Epithelial cell of esophagus (primary cell): ENCODE measurements at regions not wholly inside any gene's neighbourhood (a gene's known extent, or its start where the extent isn't known, plus 50 kb on each side); places are given as distances from the start of the nearest gene placed in this dataset.

Experiments used
- DNase-seq: peaks from one replicate; pipeline ENCODE4 v3.0.0; 2010; ENCODE audit warnings: low read depth
- H3K4me3 ChIP-seq: 2 replicates; pipeline ENCODE4 v1.5.1; 2011; ENCODE audit warnings: mild to moderate bottlenecking, low read length, control low read depth
- CTCF ChIP-seq: IDR thresholded peaks from 2 replicates; pipeline ENCODE4 v1.5.1; 2011; ENCODE audit warnings: low read depth, mild to moderate bottlenecking, low read length, control low read depth, inconsistent platforms; ENCODE audit not compliant: insufficient read depth; ENCODE audit errors: missing control alignments

DNA sequence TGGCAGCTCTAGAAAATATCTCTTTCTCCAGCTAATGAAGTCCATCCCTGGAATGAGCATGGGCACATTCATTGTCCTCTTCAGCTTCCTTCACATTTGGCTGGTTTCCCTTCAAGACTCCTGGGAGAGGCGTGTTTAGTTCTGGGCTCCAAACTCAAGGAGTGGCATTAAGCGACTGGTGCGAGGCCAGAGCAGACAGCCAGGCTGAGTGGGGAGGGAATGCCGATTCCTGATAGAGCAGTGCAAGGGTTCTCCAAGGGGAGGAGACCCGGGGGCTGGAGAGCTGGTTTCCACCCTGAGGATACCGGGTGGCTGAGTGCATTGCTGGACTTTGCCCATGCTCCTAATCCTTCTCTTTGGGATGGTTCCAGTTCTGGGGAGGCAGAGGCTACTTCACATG is 372.1 kb downstream of the RPS24 start:
- no peak overlapping the region for H3K4me3 ChIP-seq
- DNase-seq, result no peak
- TF ChIP-seq CTCF, result no peak

DNA sequence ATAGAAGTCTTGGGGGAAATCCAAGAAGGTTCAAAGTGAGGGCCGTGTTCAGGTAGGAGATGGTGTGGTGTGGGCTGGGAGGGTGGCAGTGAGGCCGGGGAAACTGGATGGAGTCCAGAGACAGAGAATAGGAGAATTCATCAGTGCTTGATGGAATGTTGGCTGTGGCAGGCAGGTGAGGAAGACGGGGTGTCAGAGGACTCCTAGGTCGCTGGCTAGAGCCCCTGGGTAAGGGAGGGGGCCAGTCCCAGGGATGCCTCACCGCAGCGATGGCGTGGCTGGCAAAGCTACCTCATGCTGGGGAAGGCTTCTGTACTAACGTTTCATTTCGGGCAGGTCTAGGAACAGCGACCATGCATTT is 373.0 kb downstream of the RPS24 start:
- no peak for DNase-seq

GRCh38 chr10:78407009-78407711 is 373.5 kb downstream of the RPS24 start:
- no peak overlapping the region for H3K4me3 ChIP-seq
- DNase-seq, result peak; percentile 92
- no peak for TF ChIP-seq CTCF

More for the DNA sequence above, 373.0 kb downstream of the RPS24 start:
- no peak for TF ChIP-seq CTCF
- no peak overlapping the region for H3K4me3 ChIP-seq

- TF ChIP-seq CTCF, result no peak
- no peak for DNase-seq
- H3K4me3 ChIP-seq, result no peak overlapping the region
Measured at GRCh38 chr10:78407966-78408365, 374.3 kb downstream of the RPS24 start.

DNA sequence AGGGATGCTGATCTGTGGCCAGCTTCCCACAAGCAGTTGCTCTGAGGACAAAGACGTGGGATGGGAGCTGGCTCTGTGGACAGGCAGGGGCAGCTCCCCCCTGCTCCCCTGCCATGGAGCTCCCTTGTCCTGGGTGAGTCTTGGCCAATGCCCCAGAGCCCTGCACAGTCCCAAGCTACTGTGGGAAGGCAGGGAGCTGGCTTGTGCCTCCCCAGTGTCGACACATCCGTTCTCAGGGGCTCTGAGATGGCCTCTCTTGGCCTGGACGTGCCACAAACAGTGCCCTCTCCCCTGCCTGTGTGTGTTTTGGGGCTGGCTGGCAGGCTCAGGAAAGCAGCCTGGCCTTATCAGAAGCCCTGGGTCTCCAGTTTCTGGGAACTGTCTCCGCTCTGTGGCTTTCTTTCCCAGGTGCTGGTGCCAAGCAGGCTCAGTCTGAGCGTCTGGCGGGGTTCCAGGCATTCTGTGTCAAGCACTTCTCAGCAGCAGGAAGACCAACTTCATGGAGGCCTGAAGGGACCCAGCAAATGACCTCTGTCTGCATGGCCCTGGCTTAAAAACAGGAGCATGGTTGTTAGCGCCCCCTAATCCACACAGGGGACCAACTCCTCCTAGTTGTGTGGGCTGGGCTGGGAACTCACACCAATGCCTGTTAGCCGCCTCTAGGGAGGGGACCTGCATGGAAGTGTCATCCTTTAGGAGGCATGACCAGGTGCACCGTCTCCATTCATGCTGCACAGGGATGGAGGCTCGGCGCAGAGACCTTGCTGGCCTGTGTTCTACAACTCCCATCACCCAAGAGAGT is 375.2 kb downstream of the RPS24 start:
- no peak overlapping the region for H3K4me3 ChIP-seq
- TF ChIP-seq CTCF, result no peak
- no peak for DNase-seq

- TF ChIP-seq CTCF, result no peak
- no peak for DNase-seq
- H3K4me3 ChIP-seq, result no peak overlapping the region
Measured at GRCh38 chr10:78410046-78410965, 376.6 kb downstream of the RPS24 start.
